AG04450 (cell line): ENCODE measurements at regions not wholly inside any gene's neighbourhood (a gene's known extent, or its start where the extent isn't known, plus 50 kb on each side); places are given as distances from the start of the nearest gene placed in this dataset.

Source experiments
- CTCF ChIA-PET: fragments of 300-600, 350-600 bp; formaldehyde crosslinking; extraction: SDS; loops from one replicate; lab custom pipeline; 2022; ENCODE audit warnings: antibody characterized with exemption, inconsistent platforms; lab: Charles Lee
- POLR2A ChIA-PET: fragments of 350-600 bp; formaldehyde crosslinking; extraction: SDS; loops from one replicate; lab custom pipeline; 2021; ENCODE audit warnings: antibody characterized with exemption, inconsistent platforms; lab: Yijun Ruan, JAX
- DNase-seq: peaks from one replicate; pipeline ENCODE4 v3.0.0-alpha.2; 2011; ENCODE audit warnings: low read depth, low spot score
- H3K27ac ChIP-seq: one replicate; pipeline ENCODE4 v1.5.1; 2012; ENCODE audit warnings: low read depth, low read length, control low read depth
- H3K27me3 ChIP-seq: one replicate; pipeline ENCODE4 v1.6.0; 2012; ENCODE audit warnings: low read length; ENCODE audit not compliant: control insufficient read depth, insufficient read depth
- H3K4me3 ChIP-seq: 2 replicates; pipeline ENCODE4 v1.5.1; 2011; ENCODE audit warnings: mild to moderate bottlenecking, low read depth, low read length, control low read depth
- H3K9me3 ChIP-seq: 2 replicates; pipeline ENCODE4 v1.5.1; 2012; ENCODE audit warnings: low read length; ENCODE audit not compliant: control insufficient read depth, insufficient read depth
- CTCF ChIP-seq: IDR thresholded peaks from 2 replicates; pipeline ENCODE4 v1.5.1; 2011; ENCODE audit warnings: low read depth, low read length, control low read depth, inconsistent platforms

GRCh38 chr2:4256351-4256750 lies 553.0 kb downstream of the DCDC2C start:
- no peak for TF ChIP-seq CTCF
- ChIA-PET CTCF (no interaction called here), POLR2A (no interaction called here)
- Histone ChIP-seq H3K27ac (no peak overlapping the region), H3K9me3 (peaks cover 28% of the 10 kb centered on the region), H3K4me3 (no peak overlapping the region), H3K27me3 (no peaks in the 10 kb centered on the region)
- DNase-seq = no peak

- POLR2A ChIA-PET = no interaction called here
- H3K27me3 ChIP-seq = no peaks in the 10 kb centered on the region
- CTCF ChIA-PET = no interaction called here
Measured at GRCh38 chr2:4258563-4258962, 555.2 kb downstream of the DCDC2C start.

GRCh38 chr2:4265936-4266335 lies 562.6 kb downstream of the DCDC2C start:
- Histone ChIP-seq H3K4me3 (no peak overlapping the region), H3K27ac (no peak overlapping the region), H3K27me3 (no peaks in the 10 kb centered on the region), H3K9me3 (peaks cover 10% of the 10 kb centered on the region)
- no peak for TF ChIP-seq CTCF
- CTCF ChIA-PET = no interaction called here
- POLR2A ChIA-PET = no interaction called here
- no peak for DNase-seq

More at GRCh38 chr2:4258563-4258962, 555.2 kb downstream of the DCDC2C start:
- DNase-seq = no peak
- Histone ChIP-seq H3K4me3 (no peak overlapping the region), H3K9me3 (peaks cover 21% of the 10 kb centered on the region), H3K27ac (no peak overlapping the region)
- TF ChIP-seq CTCF = no peak

GRCh38 chr2:4269885-4270284 lies 566.5 kb downstream of the DCDC2C start:
- CTCF ChIA-PET = no interaction called here
- H3K9me3 ChIP-seq = peaks cover 19% of the 10 kb centered on the region
- H3K4me3 ChIP-seq = no peak overlapping the region
- no peak for TF ChIP-seq CTCF
- POLR2A ChIA-PET = no interaction called here
- H3K27ac ChIP-seq = no peak overlapping the region
- no peaks in the 10 kb centered on the region for H3K27me3 ChIP-seq
- DNase-seq = no peak

- POLR2A ChIA-PET = no interaction called here
- CTCF ChIA-PET = no interaction called here
- H3K27me3 ChIP-seq = no peaks in the 10 kb centered on the region
- H3K27ac ChIP-seq = no peak overlapping the region
- no peak for TF ChIP-seq CTCF
- H3K4me3 ChIP-seq = no peak overlapping the region
- DNase-seq = no peak
- H3K9me3 ChIP-seq = peaks cover 29% of the 10 kb centered on the region
Measured at GRCh38 chr2:4272261-4272858, 569.0 kb downstream of the DCDC2C start.
